Fibroblast of pulmonary artery (primary cell): ENCODE measurements at regions not wholly inside any gene's neighbourhood (a gene's known extent, or its start where the extent isn't known, plus 50 kb on each side); places are given as distances from the start of the nearest gene placed in this dataset.
"Not testable (repeated sequence)": the region's sequence is repeated elsewhere in the genome, so short reads cannot be mapped to it uniquely, and the experiment has no call there.

Source experiments
- DNase-seq: peaks from one replicate; pipeline ENCODE4 v3.0.0-alpha.2; 2010; ENCODE audit warnings: low read depth
- H3K4me3 ChIP-seq: replicated peaks from 2 replicates; pipeline ENCODE4 v1.5.1; 2011; ENCODE audit warnings: low read depth, mild to moderate bottlenecking, control low read depth, low read length, moderate library complexity
- TF ChIP-seq, protein P1 (sequence below): IDR thresholded peaks from 2 replicates; pipeline ENCODE4 v1.5.1; 2011; ENCODE audit warnings: mild to moderate bottlenecking, control low read depth, low read length, inconsistent platforms; ENCODE audit errors: missing control alignments

DNA sequence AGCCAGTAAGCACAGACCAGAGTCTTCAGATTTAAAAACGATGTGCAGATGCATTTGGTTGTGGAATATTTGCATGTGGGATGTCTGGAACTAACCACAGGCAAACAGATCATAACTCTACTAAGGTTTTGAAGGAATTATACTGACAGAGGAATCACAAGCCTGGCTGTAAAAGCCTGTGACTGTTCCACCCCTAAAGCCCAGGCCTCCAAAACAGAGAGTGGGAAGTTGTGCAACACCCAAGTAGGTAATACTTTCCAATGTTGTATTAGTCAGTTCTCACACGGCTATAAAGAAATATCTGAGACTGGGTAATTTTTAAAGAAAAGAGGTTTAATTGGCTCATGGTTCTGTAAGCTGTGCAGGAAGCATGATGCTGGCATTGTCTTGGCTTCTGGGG lies 68.1 kb upstream of the DCD start:
- no peak overlapping the region for H3K4me3 ChIP-seq
- TF ChIP-seq, protein P1, sequence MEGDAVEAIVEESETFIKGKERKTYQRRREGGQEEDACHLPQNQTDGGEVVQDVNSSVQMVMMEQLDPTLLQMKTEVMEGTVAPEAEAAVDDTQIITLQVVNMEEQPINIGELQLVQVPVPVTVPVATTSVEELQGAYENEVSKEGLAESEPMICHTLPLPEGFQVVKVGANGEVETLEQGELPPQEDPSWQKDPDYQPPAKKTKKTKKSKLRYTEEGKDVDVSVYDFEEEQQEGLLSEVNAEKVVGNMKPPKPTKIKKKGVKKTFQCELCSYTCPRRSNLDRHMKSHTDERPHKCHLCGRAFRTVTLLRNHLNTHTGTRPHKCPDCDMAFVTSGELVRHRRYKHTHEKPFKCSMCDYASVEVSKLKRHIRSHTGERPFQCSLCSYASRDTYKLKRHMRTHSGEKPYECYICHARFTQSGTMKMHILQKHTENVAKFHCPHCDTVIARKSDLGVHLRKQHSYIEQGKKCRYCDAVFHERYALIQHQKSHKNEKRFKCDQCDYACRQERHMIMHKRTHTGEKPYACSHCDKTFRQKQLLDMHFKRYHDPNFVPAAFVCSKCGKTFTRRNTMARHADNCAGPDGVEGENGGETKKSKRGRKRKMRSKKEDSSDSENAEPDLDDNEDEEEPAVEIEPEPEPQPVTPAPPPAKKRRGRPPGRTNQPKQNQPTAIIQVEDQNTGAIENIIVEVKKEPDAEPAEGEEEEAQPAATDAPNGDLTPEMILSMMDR = no peak
- no peak for DNase-seq

DNA sequence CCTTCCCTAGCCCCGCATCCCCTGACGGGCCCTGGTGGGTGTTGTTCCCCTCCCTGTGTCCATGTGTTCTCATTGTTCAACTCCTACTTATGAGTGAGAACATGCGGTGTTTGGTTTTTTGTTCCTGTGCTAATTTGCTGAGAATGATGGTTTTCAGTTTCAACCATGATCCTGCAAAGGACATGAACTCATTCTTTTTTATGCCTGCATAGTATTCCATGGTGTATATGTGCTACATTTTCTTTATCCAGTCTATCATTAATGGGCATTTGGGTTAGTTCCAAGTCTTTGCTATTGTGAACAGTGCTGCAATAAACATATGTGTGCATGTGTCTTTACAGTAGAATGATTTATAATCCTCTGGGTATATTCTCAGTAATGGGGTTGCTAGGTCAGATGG lies 65.7 kb upstream of the DCD start:
- H3K4me3 ChIP-seq, DNase-seq: not testable (repeated sequence)

DNA sequence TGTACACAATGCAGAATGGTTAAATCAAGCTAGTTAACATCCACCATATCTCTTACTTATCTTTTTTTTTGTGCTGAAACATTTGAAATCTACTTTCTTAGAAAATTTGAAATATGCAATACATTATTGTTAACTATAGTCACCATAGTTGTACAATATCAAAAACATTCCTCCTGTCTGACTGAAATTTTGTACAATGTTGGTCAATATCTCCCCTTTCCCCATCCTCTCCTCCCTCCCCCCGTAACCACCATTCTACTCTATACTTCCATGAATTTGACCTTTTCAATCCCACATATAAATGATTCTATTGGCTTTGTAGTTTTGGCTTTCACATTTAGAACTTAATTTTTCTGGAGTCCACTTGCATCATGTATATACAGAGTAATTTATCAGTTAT lies 63.5 kb upstream of the DCD start:
- TF ChIP-seq, protein P1 = no peak
- H3K4me3 ChIP-seq = no peak overlapping the region
- no peak for DNase-seq

DNA sequence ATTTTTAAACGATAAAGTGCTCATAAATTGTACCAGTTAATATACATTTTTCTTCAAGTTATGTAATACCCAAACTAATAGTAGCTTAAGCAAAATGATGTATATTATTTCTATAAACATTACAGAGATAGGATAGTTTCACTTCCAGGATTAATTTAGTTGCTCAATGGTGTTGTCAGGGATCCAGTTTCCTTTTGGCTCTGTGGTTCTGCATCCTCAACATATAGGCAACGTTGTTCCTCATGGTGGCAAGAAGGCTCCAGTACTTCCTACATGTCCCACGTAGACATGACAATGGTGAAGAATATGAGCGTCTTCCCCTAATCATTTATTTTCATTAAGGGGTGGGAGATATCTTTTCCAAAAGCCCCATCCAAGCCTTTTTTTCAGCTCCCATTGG lies 60.7 kb upstream of the DCD start:
- TF ChIP-seq, protein P1 = no peak
- DNase-seq = no peak
- H3K4me3 ChIP-seq = no peak overlapping the region

DNA sequence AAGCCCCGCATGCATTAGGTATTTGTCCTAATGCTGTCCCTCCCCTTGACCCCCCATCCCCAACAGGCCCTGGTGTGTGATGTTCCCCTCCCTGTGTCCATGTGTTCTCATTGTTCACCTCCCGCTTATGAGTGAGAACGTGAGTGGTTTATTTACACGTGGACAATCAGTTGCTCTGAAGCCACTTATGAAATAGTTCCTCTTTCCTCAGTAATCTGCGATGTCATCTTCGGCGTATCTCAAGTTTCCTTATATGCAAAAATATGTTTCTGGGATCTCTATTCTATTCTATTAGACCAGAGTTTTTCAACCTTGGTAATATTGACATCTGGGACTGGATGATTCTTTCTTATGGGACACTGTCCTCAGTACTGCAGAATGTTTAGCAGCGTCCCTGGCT lies 56.0 kb upstream of the DCD start:
- no peak overlapping the region for H3K4me3 ChIP-seq
- TF ChIP-seq, protein P1 = no peak
- DNase-seq = no peak

DNA sequence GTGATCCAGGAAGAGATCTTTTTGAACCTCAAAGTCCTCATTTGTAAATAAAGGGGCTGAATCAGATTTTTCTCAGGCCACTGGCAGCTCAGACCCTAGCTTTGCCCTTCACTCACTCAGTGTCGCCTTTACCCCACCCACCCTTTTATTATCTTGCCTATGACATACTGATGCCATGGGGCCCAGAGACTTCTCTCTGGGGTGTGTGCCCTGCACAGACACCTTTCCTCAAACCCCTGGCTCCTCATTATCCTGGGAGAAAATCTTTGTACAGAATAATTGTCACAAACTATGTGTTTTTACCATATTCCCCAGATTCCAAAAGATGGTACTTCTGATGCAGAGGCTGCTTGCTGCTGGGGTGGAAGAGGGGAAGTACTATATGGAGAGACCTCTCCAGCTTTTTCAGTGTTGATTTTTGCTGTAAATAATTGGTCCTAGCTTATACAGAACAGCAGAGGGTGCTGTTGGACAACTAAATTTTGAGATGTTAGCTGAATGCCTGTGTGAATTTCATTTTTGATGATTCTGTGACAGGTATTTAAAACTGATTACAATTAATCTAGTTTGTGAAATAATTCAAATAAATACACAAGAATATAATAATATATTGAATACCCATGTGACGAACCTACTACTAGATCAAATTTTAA lies 53.9 kb upstream of the DCD start:
- H3K4me3 ChIP-seq = no peak overlapping the region
- DNase-seq = peak; percentile 67
- TF ChIP-seq, protein P1 = peak; percentile 61

DNA sequence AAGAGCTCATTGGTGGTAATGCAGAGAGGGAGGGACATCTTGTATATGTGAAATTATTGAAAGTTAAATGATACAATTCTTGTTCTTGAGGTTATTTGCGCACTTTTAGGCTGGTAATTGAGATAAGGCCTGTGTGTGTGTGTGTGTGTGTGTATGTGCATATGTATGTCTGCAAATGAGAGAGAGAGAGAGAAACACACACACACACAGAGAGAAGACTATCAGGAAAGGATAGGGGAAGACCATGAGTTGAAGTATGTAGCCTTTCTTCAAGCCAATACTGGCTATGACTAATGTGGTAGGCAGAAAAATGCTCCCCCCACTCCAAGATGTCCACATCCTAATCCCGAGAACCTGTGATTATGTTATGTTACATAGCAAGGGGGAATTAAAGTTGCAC lies 52.7 kb upstream of the DCD start:
- DNase-seq = no peak
- no peak overlapping the region for H3K4me3 ChIP-seq
- TF ChIP-seq, protein P1 = no peak
